ENCODE measurements at regions not wholly inside any gene's neighbourhood (a gene's known extent, or its start where the extent isn't known, plus 50 kb on each side); places are given as distances from the start of the nearest gene placed in this dataset.

DNA sequence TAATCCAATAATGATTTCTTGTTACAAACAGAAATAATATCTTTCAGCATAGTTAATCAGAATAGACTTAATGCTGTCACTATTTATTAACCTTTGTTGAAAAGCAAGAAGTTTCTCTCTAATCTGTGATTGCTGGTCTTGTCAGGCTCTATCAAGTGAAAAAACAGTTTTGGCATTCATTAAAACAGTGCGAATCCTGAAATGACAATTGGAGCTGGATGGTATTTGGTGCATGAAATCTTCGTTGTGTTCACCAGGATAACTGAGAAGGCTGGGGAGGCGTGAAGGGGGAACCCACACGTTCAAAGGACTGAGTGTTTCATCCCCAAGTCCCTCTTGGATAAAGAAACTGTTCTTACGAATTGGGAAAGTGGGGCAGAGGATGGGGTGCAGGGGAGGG is 190.2 kb upstream of the MYL2 start:
- TF ChIP-seq EGR1 (IDR thresholded peaks at IDR 0.05) (no peak), RAD21 (IDR thresholded peaks at IDR 0.05; ENCODE audit: low read depth) (no peak), CREB1 (IDR thresholded peaks at IDR 0.05; ENCODE audit: low read depth) (no peak), YY1 (IDR thresholded peaks at IDR 0.05; ENCODE audit: low read depth) (no peak), FOXM1 (IDR thresholded peaks at IDR 0.05; ENCODE audit: borderline replicate concordance, low read depth) (no peak), ZBTB7A (IDR thresholded peaks at IDR 0.05; ENCODE audit: low read depth) (no peak), CEBPB (IDR thresholded peaks at IDR 0.05) (no peak), EP300 (IDR thresholded peaks at IDR 0.05; ENCODE audit: borderline replicate concordance) (no peak), TAF1 (IDR thresholded peaks at IDR 0.05; ENCODE audit: low read depth) (no peak), TCF12 (IDR thresholded peaks at IDR 0.05; ENCODE audit: low read depth) (no peak)
- TF ChIP-seq, protein P1, sequence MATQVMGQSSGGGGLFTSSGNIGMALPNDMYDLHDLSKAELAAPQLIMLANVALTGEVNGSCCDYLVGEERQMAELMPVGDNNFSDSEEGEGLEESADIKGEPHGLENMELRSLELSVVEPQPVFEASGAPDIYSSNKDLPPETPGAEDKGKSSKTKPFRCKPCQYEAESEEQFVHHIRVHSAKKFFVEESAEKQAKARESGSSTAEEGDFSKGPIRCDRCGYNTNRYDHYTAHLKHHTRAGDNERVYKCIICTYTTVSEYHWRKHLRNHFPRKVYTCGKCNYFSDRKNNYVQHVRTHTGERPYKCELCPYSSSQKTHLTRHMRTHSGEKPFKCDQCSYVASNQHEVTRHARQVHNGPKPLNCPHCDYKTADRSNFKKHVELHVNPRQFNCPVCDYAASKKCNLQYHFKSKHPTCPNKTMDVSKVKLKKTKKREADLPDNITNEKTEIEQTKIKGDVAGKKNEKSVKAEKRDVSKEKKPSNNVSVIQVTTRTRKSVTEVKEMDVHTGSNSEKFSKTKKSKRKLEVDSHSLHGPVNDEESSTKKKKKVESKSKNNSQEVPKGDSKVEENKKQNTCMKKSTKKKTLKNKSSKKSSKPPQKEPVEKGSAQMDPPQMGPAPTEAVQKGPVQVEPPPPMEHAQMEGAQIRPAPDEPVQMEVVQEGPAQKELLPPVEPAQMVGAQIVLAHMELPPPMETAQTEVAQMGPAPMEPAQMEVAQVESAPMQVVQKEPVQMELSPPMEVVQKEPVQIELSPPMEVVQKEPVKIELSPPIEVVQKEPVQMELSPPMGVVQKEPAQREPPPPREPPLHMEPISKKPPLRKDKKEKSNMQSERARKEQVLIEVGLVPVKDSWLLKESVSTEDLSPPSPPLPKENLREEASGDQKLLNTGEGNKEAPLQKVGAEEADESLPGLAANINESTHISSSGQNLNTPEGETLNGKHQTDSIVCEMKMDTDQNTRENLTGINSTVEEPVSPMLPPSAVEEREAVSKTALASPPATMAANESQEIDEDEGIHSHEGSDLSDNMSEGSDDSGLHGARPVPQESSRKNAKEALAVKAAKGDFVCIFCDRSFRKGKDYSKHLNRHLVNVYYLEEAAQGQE (IDR thresholded peaks at IDR 0.05; ENCODE audit: low read depth) = no peak
- TF ChIP-seq, protein P2, sequence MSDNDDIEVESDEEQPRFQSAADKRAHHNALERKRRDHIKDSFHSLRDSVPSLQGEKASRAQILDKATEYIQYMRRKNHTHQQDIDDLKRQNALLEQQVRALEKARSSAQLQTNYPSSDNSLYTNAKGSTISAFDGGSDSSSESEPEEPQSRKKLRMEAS (IDR thresholded peaks at IDR 0.05) = no peak
- TF ChIP-seq, protein P3, sequence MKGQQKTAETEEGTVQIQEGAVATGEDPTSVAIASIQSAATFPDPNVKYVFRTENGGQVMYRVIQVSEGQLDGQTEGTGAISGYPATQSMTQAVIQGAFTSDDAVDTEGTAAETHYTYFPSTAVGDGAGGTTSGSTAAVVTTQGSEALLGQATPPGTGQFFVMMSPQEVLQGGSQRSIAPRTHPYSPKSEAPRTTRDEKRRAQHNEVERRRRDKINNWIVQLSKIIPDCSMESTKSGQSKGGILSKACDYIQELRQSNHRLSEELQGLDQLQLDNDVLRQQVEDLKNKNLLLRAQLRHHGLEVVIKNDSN (IDR thresholded peaks at IDR 0.05) = no peak

All from Ishikawa (cell line).